ENCODE measurements at regions not wholly inside any gene's neighbourhood (a gene's known extent, or its start where the extent isn't known, plus 50 kb on each side); places are given as distances from the start of the nearest gene placed in this dataset.
A peak's percentile ranks its signal among the peaks of the same experiment; 100 is the strongest.
"Not testable (repeated sequence)": the region's sequence is repeated elsewhere in the genome, so short reads cannot be mapped to it uniquely, and the experiment has no call there.

- intact Hi-C loops (cut with micrococcal nuclease): no loop called here
- H3K4me1 Mint-ChIP-seq (ENCODE audit: low read depth): peaks cover 22% of the 10 kb centered on the region
- no peak overlapping the region for H3K4me3 Mint-ChIP-seq
- peaks cover 2% of the 10 kb centered on the region for H3K9me3 Mint-ChIP-seq
- H3K27me3 Mint-ChIP-seq (ENCODE audit: insufficient read depth): peaks cover 12% of the 10 kb centered on the region
- no peak overlapping the region for H3K27ac Mint-ChIP-seq
- DNase-seq (ENCODE audit: low spot score): no peak
- H3K36me3 Mint-ChIP-seq (ENCODE audit: low read depth): no peaks in the 10 kb centered on the region
Measured at GRCh38 chr6:90372885-90373284, 76.2 kb upstream of the BACH2 start.

GRCh38 chr6:90372450-90372849 lies 75.8 kb upstream of the BACH2 start:
- Mint-ChIP-seq H3K4me3 (no peak overlapping the region), H3K36me3 (ENCODE audit: low read depth) (no peaks in the 10 kb centered on the region), H3K9me3 (peaks cover 4% of the 10 kb centered on the region), H3K27me3 (ENCODE audit: insufficient read depth) (peaks cover 12% of the 10 kb centered on the region), H3K27ac (no peak overlapping the region), H3K4me1 (ENCODE audit: low read depth) (peaks cover 22% of the 10 kb centered on the region)
- no peak for DNase-seq (ENCODE audit: low spot score)
- intact Hi-C loops (cut with micrococcal nuclease): no loop called here

- H3K4me3 Mint-ChIP-seq: no peak overlapping the region
- peaks cover 22% of the 10 kb centered on the region for H3K4me1 Mint-ChIP-seq (ENCODE audit: low read depth)
- DNase-seq (ENCODE audit: low spot score): no peak
- intact Hi-C loops (cut with micrococcal nuclease): loop anchor here (1.0 kb wide), 2 partner anchors 13 to 19 kb away; no protein-coding TSS in a partner anchor
- H3K36me3 Mint-ChIP-seq (ENCODE audit: low read depth): no peaks in the 10 kb centered on the region
- H3K27me3 Mint-ChIP-seq (ENCODE audit: insufficient read depth): peaks cover 12% of the 10 kb centered on the region
- H3K27ac Mint-ChIP-seq: no peak overlapping the region
- H3K9me3 Mint-ChIP-seq: peaks cover 4% of the 10 kb centered on the region
Measured at GRCh38 chr6:90370493-90370959, 73.9 kb upstream of the BACH2 start.

GRCh38 chr6:90369651-90370050 lies 73.0 kb upstream of the BACH2 start:
- Mint-ChIP-seq H3K4me1 (ENCODE audit: low read depth) (peaks cover 22% of the 10 kb centered on the region), H3K27ac (no peak overlapping the region), H3K27me3 (ENCODE audit: insufficient read depth) (peaks cover 7% of the 10 kb centered on the region), H3K9me3 (peaks cover 4% of the 10 kb centered on the region), H3K4me3 (no peak overlapping the region), H3K36me3 (ENCODE audit: low read depth) (no peaks in the 10 kb centered on the region)
- intact Hi-C loops (cut with micrococcal nuclease): loop anchor here (1.0 kb wide), 3 partner anchors 14 to 29 kb away; no protein-coding TSS in a partner anchor
- DNase-seq (ENCODE audit: low spot score): no peak

- Mint-ChIP-seq H3K27ac (peak overlapping the region; percentile 46), H3K4me3 (no peak overlapping the region), H3K9me3 (peaks cover 4% of the 10 kb centered on the region)
Measured at GRCh38 chr6:90369024-90369519, 72.4 kb upstream of the BACH2 start.

GRCh38 chr6:90368601-90369000 lies 72.0 kb upstream of the BACH2 start:
- peaks cover 22% of the 10 kb centered on the region for H3K4me1 Mint-ChIP-seq (ENCODE audit: low read depth)
- H3K4me3 Mint-ChIP-seq: no peak overlapping the region
- peaks cover 4% of the 10 kb centered on the region for H3K27me3 Mint-ChIP-seq (ENCODE audit: insufficient read depth)
- no peaks in the 10 kb centered on the region for H3K36me3 Mint-ChIP-seq (ENCODE audit: low read depth)
- no peak for DNase-seq (ENCODE audit: low spot score)
- H3K9me3 Mint-ChIP-seq: peaks cover 4% of the 10 kb centered on the region
- intact Hi-C loops (cut with micrococcal nuclease): no loop called here
- H3K27ac Mint-ChIP-seq: peak overlapping the region; percentile 21

More at GRCh38 chr6:90369024-90369519, 72.4 kb upstream of the BACH2 start:
- no peak for DNase-seq (ENCODE audit: low spot score)
- intact Hi-C loops (cut with micrococcal nuclease): loop anchor here (1.0 kb wide), 1 partner anchor 29 kb away; no protein-coding TSS in a partner anchor
- H3K36me3 Mint-ChIP-seq (ENCODE audit: low read depth): no peaks in the 10 kb centered on the region
- peaks cover 4% of the 10 kb centered on the region for H3K27me3 Mint-ChIP-seq (ENCODE audit: insufficient read depth)
- H3K4me1 Mint-ChIP-seq (ENCODE audit: low read depth): peaks cover 22% of the 10 kb centered on the region

- Mint-ChIP-seq H3K27me3 (ENCODE audit: insufficient read depth) (peaks cover 4% of the 10 kb centered on the region), H3K36me3 (ENCODE audit: low read depth) (no peaks in the 10 kb centered on the region), H3K4me3 (no peak overlapping the region), H3K27ac (no peak overlapping the region), H3K4me1 (ENCODE audit: low read depth) (peaks cover 22% of the 10 kb centered on the region), H3K9me3 (peaks cover 4% of the 10 kb centered on the region)
- intact Hi-C loops (cut with micrococcal nuclease): no loop called here
- no peak for DNase-seq (ENCODE audit: low spot score)
Measured at GRCh38 chr6:90368001-90368400, 71.4 kb upstream of the BACH2 start.

- H3K27me3 Mint-ChIP-seq (ENCODE audit: insufficient read depth): no peaks in the 10 kb centered on the region
- intact Hi-C loops (cut with micrococcal nuclease): no loop called here
- no peak for DNase-seq (ENCODE audit: low spot score)
- H3K27ac Mint-ChIP-seq: no peak overlapping the region
- peaks cover 4% of the 10 kb centered on the region for H3K9me3 Mint-ChIP-seq
- peaks cover 18% of the 10 kb centered on the region for H3K4me1 Mint-ChIP-seq (ENCODE audit: low read depth)
- H3K36me3 Mint-ChIP-seq (ENCODE audit: low read depth): no peaks in the 10 kb centered on the region
- H3K4me3 Mint-ChIP-seq: no peak overlapping the region
Measured at GRCh38 chr6:90365565-90366219, 69.0 kb upstream of the BACH2 start.

GRCh38 chr6:90365002-90365401 lies 68.4 kb upstream of the BACH2 start:
- peaks cover 4% of the 10 kb centered on the region for H3K9me3 Mint-ChIP-seq
- DNase-seq (ENCODE audit: low spot score): no peak
- no peak overlapping the region for H3K4me3 Mint-ChIP-seq
- intact Hi-C loops (cut with micrococcal nuclease): no loop called here
- peaks cover 13% of the 10 kb centered on the region for H3K4me1 Mint-ChIP-seq (ENCODE audit: low read depth)
- no peaks in the 10 kb centered on the region for H3K36me3 Mint-ChIP-seq (ENCODE audit: low read depth)
- no peak overlapping the region for H3K27ac Mint-ChIP-seq
- H3K27me3 Mint-ChIP-seq (ENCODE audit: insufficient read depth): no peaks in the 10 kb centered on the region

GRCh38 chr6:90364286-90364685 lies 67.6 kb upstream of the BACH2 start:
- intact Hi-C loops (cut with micrococcal nuclease): no loop called here
- no peak for DNase-seq (ENCODE audit: low spot score)
- H3K36me3 Mint-ChIP-seq (ENCODE audit: low read depth): no peaks in the 10 kb centered on the region
- H3K9me3 Mint-ChIP-seq: peaks cover 4% of the 10 kb centered on the region
- H3K27me3 Mint-ChIP-seq (ENCODE audit: insufficient read depth): peaks cover under 1% of the 10 kb centered on the region
- no peak overlapping the region for H3K27ac Mint-ChIP-seq
- no peak overlapping the region for H3K4me3 Mint-ChIP-seq
- H3K4me1 Mint-ChIP-seq (ENCODE audit: low read depth): peaks cover 7% of the 10 kb centered on the region

GRCh38 chr6:90362318-90362717 lies 65.7 kb upstream of the BACH2 start:
- intact Hi-C loops (cut with micrococcal nuclease): no loop called here
- H3K27ac Mint-ChIP-seq: no peak overlapping the region
- DNase-seq (ENCODE audit: low spot score): no peak
- peaks cover 2% of the 10 kb centered on the region for H3K27me3 Mint-ChIP-seq (ENCODE audit: insufficient read depth)
- no peaks in the 10 kb centered on the region for H3K36me3 Mint-ChIP-seq (ENCODE audit: low read depth)
- no peaks in the 10 kb centered on the region for H3K4me1 Mint-ChIP-seq (ENCODE audit: low read depth)
- H3K9me3 Mint-ChIP-seq: no peaks in the 10 kb centered on the region
- no peak overlapping the region for H3K4me3 Mint-ChIP-seq

GRCh38 chr6:90361174-90361573 lies 64.5 kb upstream of the BACH2 start:
- intact Hi-C loops (cut with micrococcal nuclease): no loop called here
- DNase-seq (ENCODE audit: low spot score): no peak

GRCh38 chr6:90358036-90358770 lies 61.6 kb upstream of the BACH2 start:
- H3K4me3 Mint-ChIP-seq; intact Hi-C loops (cut with micrococcal nuclease); H3K9me3 Mint-ChIP-seq; H3K27me3 Mint-ChIP-seq (ENCODE audit: insufficient read depth); H3K4me1 Mint-ChIP-seq (ENCODE audit: low read depth); DNase-seq (ENCODE audit: low spot score); H3K36me3 Mint-ChIP-seq (ENCODE audit: low read depth); H3K27ac Mint-ChIP-seq: not testable (repeated sequence)

More at GRCh38 chr6:90361174-90361573, 64.5 kb upstream of the BACH2 start:
- peaks cover 2% of the 10 kb centered on the region for H3K27me3 Mint-ChIP-seq (ENCODE audit: insufficient read depth)
- H3K4me1 Mint-ChIP-seq (ENCODE audit: low read depth): no peaks in the 10 kb centered on the region
- H3K4me3 Mint-ChIP-seq: no peak overlapping the region
- H3K27ac Mint-ChIP-seq: no peak overlapping the region
- H3K9me3 Mint-ChIP-seq: no peaks in the 10 kb centered on the region
- no peaks in the 10 kb centered on the region for H3K36me3 Mint-ChIP-seq (ENCODE audit: low read depth)
